Activated CD8-positive, alpha-beta memory T cell treated with anti-CD3 and anti-CD28 coated beads, Interleukin-2, amount 50 U/mL, for 48 hours (primary cell): ENCODE measurements at regions not wholly inside any gene's neighbourhood (a gene's known extent, or its start where the extent isn't known, plus 50 kb on each side); places are given as distances from the start of the nearest gene placed in this dataset.

Experiments
- DNase-seq: peaks from one replicate; pipeline ENCODE4 v3.0.0-alpha.2; 2020

DNA sequence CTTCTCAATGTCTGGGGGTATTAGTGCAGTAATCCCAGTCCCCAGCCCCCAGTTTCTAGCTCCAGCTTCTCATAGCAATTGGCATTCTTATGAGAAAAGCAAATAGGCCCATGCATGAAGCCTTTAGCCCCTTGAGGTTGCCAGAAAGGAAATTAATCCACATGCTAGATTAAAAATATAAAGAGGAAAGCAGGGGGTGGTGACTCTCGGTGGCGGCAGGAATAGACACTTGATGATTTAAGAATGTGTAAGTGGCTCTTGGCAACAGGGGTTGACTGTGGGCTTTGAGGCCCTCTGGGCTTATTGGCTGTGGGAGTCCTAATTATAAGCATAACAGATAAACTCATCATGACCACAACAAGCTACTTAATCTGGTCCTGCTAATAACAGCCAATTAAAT lies 1367.3 kb upstream of the FLRT2 start:
- no peak for DNase-seq

DNA sequence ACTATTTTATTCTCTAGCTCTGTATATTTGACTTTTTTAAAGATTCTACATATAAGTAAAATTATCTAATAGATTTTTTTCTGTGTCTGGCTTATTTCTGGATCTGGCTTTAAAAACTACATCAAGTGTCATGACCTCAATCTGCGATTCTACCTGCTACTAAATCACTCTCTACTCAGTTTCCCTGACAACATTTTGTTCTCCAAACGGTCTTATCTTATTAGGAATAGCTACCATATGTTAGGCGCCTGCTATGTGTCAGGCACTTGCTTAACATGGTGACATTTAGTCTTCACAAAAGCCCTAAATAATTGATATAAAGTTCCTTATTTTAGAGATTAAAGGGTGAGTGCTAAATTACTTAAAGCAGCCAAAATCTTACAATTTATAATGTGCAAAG lies 1362.9 kb upstream of the FLRT2 start:
- no peak for DNase-seq

DNA sequence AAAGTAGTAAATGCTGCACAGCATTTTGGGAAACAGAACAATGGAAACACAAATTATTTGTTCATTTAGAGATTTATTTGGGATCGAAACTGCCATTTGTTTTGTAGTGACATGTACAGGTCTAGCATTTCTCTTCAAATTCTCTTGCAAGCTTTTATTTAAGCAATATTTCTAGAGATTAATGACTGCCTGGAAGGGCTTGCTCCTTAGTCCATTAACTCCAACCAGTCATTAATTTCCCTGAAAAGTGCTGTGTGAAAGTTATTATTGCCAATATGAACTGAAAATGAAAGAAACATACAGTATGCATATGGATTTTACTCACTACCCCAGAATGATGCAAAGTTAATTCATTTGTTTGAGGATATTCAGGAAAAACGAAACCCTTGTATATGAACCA lies 1349.6 kb upstream of the FLRT2 start:
- DNase-seq, result no peak

DNA sequence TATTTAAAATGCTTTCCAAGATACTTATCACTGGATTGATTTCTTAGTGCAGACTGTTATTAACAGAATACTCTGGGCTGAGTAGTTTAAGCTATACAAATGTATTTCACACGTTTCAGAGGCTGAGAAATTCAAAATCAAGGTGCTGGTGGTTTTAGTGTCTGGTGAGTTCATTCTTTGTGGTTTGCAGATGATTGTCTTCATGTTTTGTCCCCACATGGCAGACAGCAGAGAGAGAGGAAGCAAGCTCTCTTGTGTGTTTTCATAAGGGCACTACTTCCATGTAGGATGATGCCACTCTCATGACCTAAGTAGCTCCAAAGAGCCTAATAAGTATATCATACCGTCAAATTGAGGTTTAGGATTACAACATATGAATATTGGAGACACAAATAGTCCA lies 1348.9 kb upstream of the FLRT2 start:
- no peak for DNase-seq

DNA sequence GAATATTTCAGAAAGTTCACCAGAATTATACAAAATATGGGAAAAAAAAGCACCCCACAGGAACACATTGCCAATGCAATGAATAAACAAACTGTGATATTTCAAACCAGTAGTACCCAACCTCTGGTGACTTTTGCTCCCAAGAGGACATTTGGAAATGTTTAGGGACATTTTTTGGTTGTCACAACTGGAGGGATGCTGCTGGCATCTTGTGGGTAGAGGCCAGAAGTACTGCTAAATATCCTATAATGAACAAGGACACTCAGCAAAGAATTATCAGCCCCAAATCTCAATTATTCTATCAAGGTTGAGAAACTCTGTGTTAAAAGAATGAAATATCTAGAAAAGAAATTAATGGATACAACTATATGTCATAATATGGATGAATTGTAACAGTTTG lies 1334.4 kb upstream of the FLRT2 start:
- no peak for DNase-seq

DNA sequence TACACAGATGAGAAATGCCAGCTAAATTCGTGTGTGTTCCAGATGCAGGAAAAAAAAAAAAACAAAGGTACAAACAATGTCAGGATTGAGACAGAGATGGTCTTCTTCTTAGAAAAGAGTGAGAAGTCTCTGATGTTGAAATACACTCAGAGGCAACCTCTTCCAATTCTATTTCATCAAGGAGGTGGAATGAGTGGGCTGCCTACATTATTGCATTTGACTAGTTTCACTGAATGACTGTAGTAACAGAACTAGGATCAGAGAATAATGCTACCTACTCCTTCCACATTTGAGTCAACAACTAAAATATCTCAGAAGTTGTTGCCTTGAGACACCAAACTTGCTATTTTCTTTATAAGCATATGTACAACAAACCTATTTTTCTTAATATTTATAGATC lies 1332.2 kb upstream of the FLRT2 start:
- DNase-seq, result no peak

DNA sequence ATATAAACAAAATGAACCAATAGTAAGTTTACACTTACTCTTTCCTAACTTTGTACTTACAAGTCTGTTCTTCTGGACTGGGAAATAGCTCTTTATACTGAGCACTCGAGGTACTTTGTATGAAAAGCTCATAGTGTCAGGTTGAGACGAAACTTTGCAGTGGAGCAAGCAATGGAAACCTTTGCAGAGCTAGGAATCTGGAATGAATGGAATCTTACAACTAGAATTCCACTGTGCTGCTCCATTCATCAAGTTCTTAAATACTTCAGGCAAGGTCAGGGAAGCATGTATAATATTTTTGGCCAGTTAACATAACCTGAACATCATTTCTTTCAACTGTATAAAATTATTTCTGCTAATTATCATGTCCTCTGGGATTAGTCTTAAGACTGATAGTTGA lies 1327.5 kb upstream of the FLRT2 start:
- no peak for DNase-seq

DNA sequence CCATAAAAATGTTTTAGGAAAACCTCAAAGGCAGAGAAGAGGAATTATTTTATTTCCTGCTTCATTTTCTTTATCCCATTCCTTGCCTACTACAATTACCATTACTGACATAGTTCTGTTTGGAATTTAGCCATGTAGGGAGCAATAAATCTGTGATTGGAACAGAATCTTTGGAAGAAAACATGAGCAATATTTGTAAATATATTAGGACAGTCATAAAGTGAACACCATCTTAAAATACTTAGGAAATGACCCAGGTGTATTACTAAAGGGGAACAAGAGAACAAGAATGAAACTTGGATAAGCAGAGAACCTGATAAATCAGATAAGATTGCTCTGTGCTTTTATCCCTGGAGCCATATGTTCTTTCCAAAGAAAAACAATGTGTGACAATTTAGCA lies 1326.0 kb upstream of the FLRT2 start:
- no peak for DNase-seq

DNA sequence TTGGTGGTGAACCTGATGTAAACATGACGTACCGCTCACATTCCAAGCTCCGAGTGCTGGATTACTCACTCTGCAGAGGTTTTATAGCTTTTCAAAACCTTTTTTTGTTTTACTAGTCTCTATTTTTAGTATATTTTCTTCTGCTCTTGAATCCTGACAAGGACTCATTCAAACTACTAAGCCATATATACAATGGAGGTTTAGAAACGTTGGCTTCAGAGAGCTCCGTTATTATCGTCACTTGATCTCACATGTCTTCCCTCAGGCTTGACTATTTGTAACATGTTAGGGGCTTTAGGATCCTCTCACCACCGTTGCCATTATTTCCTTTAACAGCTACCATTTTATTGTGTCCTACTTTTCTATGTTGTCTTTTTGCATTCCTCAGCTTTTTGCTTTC lies 1321.5 kb upstream of the FLRT2 start:
- no peak for DNase-seq

DNA sequence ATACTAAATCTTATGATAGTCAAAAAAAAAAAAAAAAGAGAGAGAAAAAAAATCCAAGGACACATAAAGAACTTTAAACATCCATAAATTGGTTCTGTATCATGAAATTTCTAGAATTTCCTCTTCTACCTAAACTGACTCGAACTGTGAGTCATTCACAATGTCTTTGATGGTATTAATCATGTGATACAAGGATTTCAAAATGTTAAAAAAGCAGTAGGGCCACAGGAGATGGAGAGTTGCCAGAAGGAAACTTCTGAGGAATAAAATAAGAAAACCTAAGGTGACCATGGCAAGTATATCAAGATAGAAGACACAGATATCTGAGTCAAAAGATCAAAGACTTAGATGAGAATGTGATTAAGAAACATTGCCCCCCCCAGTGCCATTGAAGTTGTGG lies 1320.9 kb upstream of the FLRT2 start:
- DNase-seq, result no peak

DNA sequence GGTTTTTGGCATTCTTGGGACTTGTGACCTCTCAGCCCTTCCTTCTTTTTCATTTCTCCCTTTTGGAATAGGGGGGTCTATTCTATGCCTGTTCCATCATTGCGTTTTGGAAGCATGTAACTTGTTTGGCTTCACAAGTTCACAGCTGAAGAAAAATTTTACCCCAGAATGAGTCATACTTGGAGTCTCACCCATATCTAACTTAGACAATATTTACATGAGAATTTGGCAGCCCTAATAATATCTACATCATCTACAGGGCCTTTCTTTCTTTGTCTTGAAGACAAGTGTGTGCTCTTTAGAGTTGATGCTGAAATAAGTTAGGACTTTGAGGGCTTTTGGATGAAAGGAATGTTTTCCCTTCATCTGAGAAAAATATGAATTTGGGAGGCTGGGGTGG lies 1312.9 kb upstream of the FLRT2 start:
- no peak for DNase-seq

DNA sequence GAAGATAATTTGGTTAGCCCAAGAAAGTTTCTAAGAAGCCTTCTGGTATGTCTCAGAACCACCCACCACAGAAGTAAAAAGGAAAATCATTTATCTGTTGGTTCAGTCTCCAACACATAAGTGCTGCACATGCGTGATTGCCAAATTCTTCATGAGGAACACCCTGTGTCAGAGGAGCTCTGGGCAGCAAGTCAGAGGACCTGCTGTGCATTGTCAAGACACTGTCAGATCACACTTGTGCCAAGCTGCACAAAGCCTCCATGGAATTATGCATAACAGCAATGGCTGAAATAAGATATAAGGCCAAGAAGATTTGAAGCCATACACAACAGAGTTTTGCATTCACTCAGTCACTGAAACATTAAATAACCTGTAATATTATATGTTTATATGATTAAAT lies 1304.7 kb upstream of the FLRT2 start:
- no peak for DNase-seq

DNA sequence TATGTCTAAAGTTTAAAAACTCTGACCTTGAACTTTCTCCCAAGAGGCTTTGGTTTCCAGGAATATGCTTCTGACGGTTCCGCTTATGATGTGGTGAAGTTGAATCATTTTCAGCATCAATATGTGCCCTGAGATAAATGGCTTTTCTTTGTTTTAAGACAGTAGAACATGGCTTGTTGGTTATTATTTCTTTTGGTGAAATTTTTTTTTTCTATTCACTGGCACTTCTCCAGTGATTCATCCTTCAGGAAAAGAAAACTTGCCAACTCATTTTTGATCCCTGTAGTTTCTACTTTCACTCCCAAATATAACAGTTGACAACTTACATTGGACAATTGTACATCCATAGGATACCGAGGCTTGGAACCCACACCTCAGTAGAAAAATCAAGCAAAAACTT lies 1301.2 kb upstream of the FLRT2 start:
- no peak for DNase-seq

DNA sequence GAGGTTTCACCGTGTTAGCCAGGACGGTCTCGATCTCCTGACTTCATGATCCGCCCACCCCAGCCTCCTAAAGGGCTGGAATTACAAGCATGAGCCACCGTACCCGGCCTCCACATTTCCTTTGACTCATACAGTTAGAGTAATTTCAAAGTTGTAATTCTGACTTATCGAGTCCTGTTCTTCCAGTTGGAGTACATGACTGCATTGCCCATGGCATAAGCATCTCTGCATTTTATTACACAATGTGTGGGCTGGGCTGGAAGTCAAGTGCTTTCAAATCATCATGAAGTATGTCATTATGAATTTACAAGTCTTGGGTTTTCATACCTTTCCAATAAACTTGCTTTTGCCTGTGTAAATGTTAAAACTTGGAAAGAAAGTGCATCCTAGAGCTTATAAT lies 1295.7 kb upstream of the FLRT2 start:
- no peak for DNase-seq

DNA sequence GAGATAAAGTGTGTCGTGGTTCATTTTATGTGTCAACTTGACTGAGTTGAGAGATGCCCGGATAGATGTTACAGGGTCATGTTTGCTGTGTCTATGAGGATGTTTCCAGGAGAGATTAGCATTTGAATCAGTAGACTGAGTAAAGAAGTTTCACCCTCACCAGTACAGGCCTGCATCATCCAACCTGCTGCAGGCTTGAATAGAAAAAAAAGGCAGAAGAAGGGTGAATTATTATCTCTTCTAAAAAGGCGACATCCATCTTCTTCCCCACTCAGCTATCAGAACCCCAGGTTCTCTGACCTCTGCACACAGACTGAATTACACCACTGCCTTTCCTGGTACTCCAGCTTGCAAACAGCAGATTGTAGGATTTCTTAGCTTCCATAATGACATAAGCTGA lies 1293.7 kb upstream of the FLRT2 start:
- DNase-seq, result no peak

DNA sequence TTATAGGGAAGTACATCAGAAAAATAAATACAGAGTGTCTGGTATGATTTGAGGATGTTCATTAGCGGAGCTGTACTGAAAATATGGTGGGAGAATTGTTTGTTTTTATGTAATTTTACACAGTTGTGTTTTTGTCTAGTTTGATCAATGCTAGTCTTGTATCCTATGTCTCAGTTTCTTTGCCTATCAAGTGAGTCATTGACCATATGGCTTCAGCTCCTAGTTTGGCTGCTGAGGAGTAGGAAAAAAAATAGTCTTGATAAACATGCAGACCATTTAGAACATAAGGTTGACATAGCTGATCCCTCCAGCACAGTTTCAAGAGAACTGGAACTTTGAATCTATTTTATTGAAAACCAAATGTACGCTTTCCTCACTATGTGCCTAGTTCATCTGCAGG lies 1292.1 kb upstream of the FLRT2 start:
- no peak for DNase-seq

DNA sequence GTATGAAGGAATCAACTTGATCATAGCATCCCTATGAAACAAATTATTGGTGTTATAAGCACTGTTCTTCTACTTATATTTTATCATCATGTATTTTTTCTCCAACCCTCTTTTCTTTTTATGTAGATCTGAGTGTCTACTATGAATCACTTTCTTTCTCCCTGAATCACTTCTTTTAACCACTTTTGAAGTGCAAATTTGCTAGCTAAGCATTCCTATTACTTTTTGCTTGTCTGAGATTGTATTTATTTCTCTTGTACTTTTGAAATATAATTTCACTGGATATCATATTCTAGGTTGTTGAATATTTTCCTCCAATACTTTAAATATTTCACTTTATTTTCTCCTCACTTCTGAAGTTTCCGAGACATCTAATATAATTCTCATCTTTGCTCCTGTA lies 1282.3 kb upstream of the FLRT2 start:
- DNase-seq, result no peak

DNA sequence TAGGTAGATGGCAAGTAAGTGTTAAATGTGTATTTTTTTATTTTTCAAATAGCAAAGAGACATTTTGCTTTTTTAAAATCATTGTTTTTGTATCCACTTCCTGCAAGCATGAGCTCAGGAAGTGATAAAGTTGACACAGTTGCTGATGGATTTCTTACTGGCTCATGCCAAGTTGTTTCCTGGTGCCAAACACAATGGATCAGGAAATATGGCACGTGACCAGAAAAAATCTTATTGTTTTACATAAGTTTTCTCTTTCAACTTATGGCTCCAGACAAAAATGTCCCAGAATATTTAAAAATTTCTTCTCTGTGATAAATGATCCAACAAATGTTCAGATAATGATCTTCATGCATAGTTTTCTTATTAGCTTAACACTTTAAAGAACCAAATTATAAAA lies 1279.1 kb upstream of the FLRT2 start:
- no peak for DNase-seq

DNA sequence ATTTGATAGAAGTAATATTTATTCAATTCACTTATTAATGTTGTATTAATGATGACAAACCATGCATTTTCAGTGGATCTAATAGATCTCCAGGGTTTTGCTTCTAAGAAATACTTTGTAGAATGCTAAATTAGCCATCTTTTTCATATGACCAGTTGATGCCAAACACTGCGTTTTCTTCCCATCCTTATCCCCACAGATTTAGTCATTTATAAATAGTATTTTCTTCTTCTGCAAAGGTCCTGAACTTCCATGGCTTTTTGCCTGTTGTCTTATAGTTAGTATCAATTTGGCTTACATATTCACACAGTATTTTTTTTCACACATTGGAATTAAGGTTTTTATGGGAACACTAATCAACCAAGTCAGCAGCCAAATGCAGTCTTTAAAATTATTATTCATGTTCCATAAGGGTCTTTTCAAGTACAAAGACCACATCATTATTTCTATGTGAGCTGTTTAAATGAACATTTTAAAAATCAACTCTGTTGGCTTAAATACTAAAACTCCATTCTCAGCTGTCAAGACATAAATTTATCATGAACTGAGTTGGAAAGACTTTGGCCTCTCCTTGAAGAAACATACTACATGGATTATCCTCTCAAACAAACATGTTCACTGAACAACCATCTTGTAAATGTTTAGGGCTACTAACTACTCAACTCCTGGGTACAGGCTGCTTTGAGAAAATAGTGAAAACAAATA lies 1278.4 kb upstream of the FLRT2 start:
- no peak for DNase-seq

DNA sequence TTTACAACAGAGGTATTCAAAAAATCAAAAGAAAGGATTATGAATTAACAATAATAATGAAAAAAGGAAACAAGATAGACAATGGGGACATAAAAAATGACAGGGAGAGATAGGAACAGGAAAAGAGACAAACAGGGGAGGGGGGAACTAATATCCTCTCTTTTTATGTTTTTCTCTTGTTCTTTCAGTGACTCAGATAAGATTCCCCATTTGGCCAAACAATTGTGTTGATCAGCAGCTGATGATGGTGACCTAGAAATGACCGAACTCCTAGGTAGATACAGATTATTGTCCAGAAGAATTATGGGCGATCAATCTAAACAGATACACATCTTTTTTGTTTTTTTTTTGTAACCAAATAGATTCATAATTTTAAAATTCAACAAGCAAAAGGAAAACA lies 1277.2 kb upstream of the FLRT2 start:
- no peak for DNase-seq

DNA sequence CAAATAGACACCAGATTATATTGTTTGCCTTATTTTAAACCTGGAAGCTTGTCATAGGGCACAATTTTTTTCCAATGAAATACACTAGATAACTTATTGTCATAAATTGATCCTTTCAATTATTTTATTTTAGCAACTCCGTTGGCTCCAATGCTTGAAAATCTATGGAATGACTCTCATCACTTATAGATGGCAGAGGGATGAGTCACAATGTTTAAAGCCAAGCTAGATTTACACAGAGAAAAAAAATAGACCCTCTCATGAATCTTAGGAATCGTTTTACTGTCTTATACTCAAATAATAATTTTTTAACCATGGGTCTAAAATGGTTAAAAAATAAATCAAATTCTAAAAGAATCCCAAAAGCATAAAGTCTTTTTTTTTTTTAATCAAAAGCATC lies 1276.6 kb upstream of the FLRT2 start:
- no peak for DNase-seq

DNA sequence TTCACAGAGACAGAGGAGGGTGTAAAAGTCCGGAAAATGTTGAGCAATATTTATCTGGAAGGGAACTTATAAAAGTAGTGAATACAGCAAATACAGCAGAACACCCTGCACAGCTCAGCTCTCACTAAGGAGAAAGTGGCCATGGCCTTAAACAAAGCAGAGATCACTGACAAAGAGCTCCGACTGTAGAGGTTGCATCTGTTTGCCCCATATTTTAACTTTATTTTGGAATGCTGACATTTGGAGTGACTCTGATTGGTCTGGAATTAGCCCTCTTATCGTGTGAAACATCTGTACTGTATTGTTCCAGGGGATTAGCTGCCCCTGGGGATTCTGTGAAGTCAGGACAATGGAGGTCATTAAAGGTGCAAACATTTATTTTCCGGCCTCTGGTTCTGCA lies 1275.7 kb upstream of the FLRT2 start:
- no peak for DNase-seq

DNA sequence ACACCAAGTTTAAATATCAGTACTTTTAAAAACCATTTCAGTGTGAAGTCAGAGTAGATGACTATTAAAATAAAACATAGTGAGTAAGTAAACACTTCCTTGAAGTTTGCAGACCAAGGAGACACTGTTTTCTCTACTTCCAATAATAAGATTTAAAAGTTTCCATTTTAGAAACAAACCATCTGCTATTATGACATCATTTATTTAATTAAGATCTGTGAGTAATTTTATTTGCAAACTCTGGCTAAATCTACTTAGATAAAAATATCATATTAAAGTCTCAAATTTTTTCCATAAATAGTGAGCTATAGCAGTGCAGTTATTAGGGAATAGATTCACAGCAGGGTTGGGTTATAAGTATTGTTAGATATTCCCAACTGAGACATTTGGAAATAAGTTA lies 1267.0 kb upstream of the FLRT2 start:
- no peak for DNase-seq

DNA sequence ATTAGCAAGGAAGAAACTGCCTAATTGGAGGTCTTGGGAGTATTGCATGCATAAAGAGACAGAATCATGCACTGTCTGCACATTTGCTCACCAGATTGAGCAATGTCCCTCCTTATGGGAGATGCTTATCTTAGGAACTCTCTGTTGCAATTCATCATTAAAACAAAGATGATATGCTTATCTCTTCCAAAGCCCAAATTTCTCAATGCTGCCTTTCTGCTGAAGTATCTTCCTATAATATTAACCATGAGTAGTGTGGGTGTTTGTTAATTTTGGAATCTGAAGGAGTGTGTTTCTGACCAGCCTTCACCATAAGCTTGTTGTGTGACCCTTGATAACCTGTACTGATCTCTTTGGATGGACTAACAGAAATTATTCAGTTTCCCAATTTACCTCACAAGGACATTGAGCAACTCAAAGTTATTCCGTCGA lies 1257.6 kb upstream of the FLRT2 start:
- DNase-seq, result no peak

DNA sequence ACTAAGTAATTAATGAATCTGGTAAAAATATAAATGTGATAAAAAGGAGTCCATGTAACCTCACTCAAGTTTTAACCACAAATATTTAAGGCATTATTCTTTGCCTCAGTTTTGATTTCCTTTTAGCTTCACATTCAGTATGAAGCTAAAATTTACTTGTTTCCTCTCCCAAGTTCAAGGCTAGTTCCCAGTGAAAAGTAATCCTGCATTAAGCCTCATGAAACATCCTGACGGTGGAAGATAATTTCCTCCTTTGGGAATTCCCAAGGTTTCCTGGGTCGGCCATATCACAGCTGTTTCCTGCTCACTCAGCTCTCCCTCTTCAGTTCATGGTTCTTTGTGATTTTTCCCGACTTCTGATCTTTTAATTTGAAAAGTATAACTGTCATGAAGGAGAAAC lies 1256.8 kb upstream of the FLRT2 start:
- no peak for DNase-seq

DNA sequence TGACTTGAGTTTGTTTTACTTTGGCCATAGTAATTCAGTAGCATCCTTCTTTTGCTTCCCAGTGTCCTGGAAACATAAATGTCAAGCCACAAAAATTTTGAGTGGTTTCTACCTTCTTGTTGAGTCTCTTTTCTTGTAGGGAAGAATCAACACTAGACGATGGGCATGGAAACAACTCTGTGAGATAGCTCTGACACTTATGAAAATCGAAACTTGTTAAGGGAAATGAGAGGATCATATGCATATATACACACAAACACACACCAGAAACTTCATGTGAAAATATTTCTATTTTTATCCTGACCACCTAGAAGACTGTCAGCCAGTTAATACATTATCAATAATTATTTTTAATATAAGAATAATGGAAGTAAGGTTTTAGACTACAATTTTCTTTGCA lies 1247.3 kb upstream of the FLRT2 start:
- no peak for DNase-seq
